ENCODE measurements at regions not wholly inside any gene's neighbourhood (a gene's known extent, or its start where the extent isn't known, plus 50 kb on each side); places are given as distances from the start of the nearest gene placed in this dataset.

DNA sequence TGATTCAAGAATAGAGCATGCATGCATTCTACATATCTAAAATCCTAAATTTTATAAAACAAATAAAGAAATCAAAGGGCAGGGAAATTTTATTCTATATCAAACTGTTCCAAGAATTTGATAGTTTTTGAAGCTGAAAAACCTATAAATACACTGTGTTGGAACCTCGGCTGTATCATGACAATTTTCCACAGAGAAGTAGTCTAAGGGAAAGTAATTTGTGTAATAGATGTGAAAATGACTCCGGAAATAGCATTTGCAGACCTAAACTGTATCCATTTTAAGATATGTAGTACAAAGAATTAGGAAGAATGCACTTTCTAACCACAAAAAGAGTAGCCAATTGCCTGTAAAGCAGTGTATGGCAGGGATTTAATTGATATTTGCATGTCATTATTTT, 112.5 kb upstream of the WDR17 start:
- TF ChIP-seq CTCF (IDR thresholded peaks at IDR 0.05; ENCODE audit: insufficient read depth, low read length, missing control alignments) = no peak
- ChIA-PET POLR2A (no interaction called here), CTCF (no interaction called here)
- DNase-seq (ENCODE audit: low read depth, low spot score) = no peak
- H3K4me3 ChIP-seq (ENCODE audit: low read depth, low read length) = no peak overlapping the region

GRCh38 chr4:175953960-175954521, 111.6 kb upstream of the WDR17 start:
- CTCF ChIA-PET = interaction anchor here (0.9 kb wide), 1 partner anchor 380 kb away, joined by 3 read pairs; no protein-coding TSS in a partner anchor
- no peak overlapping the region for H3K4me3 ChIP-seq (ENCODE audit: low read depth, low read length)
- TF ChIP-seq CTCF (IDR thresholded peaks at IDR 0.05; ENCODE audit: insufficient read depth, low read length, missing control alignments) = no peak
- POLR2A ChIA-PET = no interaction called here
- no peak for DNase-seq (ENCODE audit: low read depth, low spot score)

- no peak for DNase-seq (ENCODE audit: low read depth, low spot score)
- no peak overlapping the region for H3K4me3 ChIP-seq (ENCODE audit: low read depth, low read length)
- CTCF ChIA-PET = interaction anchor here (1.0 to 1.4 kb wide), 2 partner anchors 323 to 388 kb away, joined by 3 to 4 read pairs; no protein-coding TSS in a partner anchor
- POLR2A ChIA-PET = no interaction called here
- TF ChIP-seq CTCF (IDR thresholded peaks at IDR 0.05; ENCODE audit: insufficient read depth, low read length, missing control alignments) = no peak
Observed at GRCh38 chr4:175954685-175955084, 111.0 kb upstream of the WDR17 start.

- no peak for TF ChIP-seq CTCF (IDR thresholded peaks at IDR 0.05; ENCODE audit: insufficient read depth, low read length, missing control alignments)
- POLR2A ChIA-PET = no interaction called here
- H3K4me3 ChIP-seq (ENCODE audit: low read depth, low read length) = no peak overlapping the region
- CTCF ChIA-PET = interaction anchor here (0.8 to 1.4 kb wide), 2 partner anchors 17 to 379 kb away, joined by 3 read pairs; no protein-coding TSS in a partner anchor
- DNase-seq (ENCODE audit: low read depth, low spot score) = no peak
Observed at GRCh38 chr4:175961604-175962003, 104.0 kb upstream of the WDR17 start.

DNA sequence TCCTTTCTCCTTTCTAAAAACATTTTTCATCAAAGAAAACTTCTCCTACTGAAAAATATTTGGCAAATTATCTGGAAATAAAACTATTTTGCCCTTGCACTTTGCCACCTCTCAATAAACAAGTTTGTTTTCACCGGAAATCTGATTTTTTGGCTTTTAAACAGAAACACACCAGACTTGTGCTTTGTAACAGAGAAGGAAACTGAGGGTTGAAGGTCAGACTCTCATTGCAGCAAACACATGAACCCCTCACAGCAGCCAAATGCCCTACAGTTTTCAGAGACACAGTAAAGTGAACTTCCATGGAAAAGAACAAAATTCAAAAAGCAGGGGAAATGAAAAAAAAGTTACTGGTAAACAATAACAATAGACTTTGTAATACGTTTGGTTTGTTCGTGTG, 95.6 kb upstream of the WDR17 start:
- POLR2A ChIA-PET = no interaction called here
- H3K4me3 ChIP-seq (ENCODE audit: low read depth, low read length) = no peak overlapping the region
- no peak for TF ChIP-seq CTCF (IDR thresholded peaks at IDR 0.05; ENCODE audit: insufficient read depth, low read length, missing control alignments)
- CTCF ChIA-PET = no interaction called here
- no peak for DNase-seq (ENCODE audit: low read depth, low spot score)

DNA sequence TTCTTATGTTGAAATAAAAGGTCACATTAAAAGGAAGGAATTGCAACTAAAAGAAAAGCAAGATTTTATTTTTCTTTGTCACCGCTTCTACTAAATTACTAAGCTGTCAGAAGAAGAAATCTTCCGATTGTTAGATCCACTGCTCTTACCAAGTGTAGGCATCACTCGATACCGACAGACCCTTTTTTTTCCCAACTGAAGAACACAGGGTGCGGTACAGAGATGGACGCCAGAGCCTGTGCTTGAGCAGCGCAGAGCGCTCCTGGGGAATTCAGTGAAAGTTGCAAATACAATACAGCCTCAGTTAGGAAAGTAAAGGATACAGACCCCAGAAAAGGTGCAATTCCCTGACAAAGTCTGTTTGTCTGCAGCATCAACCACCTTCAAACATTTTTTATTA, 94.9 kb upstream of the WDR17 start:
- no peak overlapping the region for H3K4me3 ChIP-seq (ENCODE audit: low read depth, low read length)
- ChIA-PET POLR2A (no interaction called here), CTCF (no interaction called here)
- DNase-seq (ENCODE audit: low read depth, low spot score) = no peak
- no peak for TF ChIP-seq CTCF (IDR thresholded peaks at IDR 0.05; ENCODE audit: insufficient read depth, low read length, missing control alignments)
